ENCODE measurements at regions not wholly inside any gene's neighbourhood (a gene's known extent, or its start where the extent isn't known, plus 50 kb on each side); places are given as distances from the start of the nearest gene placed in this dataset.

DNA sequence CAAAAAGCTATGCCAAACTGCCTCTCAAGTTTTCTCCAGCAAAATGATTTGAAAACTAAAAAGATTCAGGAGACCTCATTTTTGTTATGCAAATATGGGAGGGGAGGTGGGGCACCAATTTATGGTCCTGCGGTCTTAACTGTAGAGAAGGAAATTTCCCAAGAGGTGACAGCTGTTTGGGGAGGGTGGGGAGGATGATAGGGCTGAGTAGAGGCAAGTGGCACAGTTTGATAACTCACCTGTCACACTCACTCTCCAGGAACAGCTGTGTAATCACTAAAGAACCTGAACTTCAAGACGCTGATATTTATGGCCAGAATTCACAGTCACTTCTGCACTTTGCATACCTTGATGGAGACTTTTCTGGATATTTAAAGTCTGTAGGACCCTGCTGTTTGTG lies 232.9 kb upstream of the STARD13 start:
- TF ChIP-seq, protein P1, sequence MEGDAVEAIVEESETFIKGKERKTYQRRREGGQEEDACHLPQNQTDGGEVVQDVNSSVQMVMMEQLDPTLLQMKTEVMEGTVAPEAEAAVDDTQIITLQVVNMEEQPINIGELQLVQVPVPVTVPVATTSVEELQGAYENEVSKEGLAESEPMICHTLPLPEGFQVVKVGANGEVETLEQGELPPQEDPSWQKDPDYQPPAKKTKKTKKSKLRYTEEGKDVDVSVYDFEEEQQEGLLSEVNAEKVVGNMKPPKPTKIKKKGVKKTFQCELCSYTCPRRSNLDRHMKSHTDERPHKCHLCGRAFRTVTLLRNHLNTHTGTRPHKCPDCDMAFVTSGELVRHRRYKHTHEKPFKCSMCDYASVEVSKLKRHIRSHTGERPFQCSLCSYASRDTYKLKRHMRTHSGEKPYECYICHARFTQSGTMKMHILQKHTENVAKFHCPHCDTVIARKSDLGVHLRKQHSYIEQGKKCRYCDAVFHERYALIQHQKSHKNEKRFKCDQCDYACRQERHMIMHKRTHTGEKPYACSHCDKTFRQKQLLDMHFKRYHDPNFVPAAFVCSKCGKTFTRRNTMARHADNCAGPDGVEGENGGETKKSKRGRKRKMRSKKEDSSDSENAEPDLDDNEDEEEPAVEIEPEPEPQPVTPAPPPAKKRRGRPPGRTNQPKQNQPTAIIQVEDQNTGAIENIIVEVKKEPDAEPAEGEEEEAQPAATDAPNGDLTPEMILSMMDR (IDR thresholded peaks at IDR 0.05): no peak
- no peak for TF ChIP-seq POLR2A (IDR thresholded peaks at IDR 0.05)
